KOPT-K1 (cell line): ENCODE measurements at regions not wholly inside any gene's neighbourhood (a gene's known extent, or its start where the extent isn't known, plus 50 kb on each side); places are given as distances from the start of the nearest gene placed in this dataset.

Source experiments
- H3K27ac ChIP-seq: fragments of 200-600 bp; sonication (generic); 2 replicates; pipeline ENCODE4 v1.5.1; 2016; ENCODE audit warnings: antibody characterized with exemption, mild to moderate bottlenecking, low read depth, low read length; ENCODE audit not compliant: poor library complexity, severe bottlenecking
- H3K36me3 ChIP-seq: fragments of 200-600 bp; sonication (generic); 2 replicates; pipeline ENCODE4 v1.5.1; 2017; ENCODE audit warnings: antibody characterized with exemption, mild to moderate bottlenecking, low read length, moderate library complexity; ENCODE audit not compliant: insufficient read depth
- H3K9me3 ChIP-seq: fragments of 200-600 bp; sonication (generic); 2 replicates; pipeline ENCODE4 v1.5.1; 2017; ENCODE audit warnings: antibody characterized with exemption, low read length, mild to moderate bottlenecking; ENCODE audit not compliant: insufficient read depth, poor library complexity, severe bottlenecking

GRCh38 chr6:95119927-95120326 is 457.4 kb upstream of the MANEA start:
- H3K36me3 ChIP-seq, result no peaks in the 10 kb centered on the region
- no peaks in the 10 kb centered on the region for H3K9me3 ChIP-seq
- no peak overlapping the region for H3K27ac ChIP-seq

GRCh38 chr6:95120984-95121383 is 456.4 kb upstream of the MANEA start:
- H3K27ac ChIP-seq, result no peak overlapping the region
- H3K36me3 ChIP-seq, result no peaks in the 10 kb centered on the region
- no peaks in the 10 kb centered on the region for H3K9me3 ChIP-seq

GRCh38 chr6:95127261-95127660 is 450.1 kb upstream of the MANEA start:
- no peak overlapping the region for H3K27ac ChIP-seq
- no peaks in the 10 kb centered on the region for H3K36me3 ChIP-seq
- no peaks in the 10 kb centered on the region for H3K9me3 ChIP-seq

GRCh38 chr6:95128439-95128838 is 448.9 kb upstream of the MANEA start:
- Histone ChIP-seq H3K9me3 (no peaks in the 10 kb centered on the region), H3K36me3 (no peaks in the 10 kb centered on the region)

DNA sequence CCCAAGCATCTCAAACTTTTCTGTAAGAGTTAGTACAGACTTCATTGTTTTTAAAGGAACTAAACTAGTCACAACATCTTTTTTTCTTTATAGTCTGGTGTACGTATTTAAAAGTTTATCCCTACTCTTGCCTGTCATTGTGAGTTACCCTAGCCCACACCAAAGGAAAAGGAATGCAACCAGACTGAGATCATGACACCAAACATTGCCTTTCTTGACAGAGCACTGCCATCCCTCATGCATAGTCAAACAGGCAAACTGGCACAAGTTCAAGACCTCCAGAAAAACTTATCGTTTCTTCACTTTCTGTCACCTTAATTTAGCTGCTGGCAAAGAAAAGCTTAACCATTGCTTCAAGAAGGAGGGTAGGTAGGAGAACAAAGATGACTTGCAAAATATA is 448.4 kb upstream of the MANEA start:
- H3K36me3 ChIP-seq, result no peaks in the 10 kb centered on the region
- H3K9me3 ChIP-seq, result no peaks in the 10 kb centered on the region
- H3K27ac ChIP-seq, result no peak overlapping the region

More at GRCh38 chr6:95128439-95128838, 448.9 kb upstream of the MANEA start:
- no peak overlapping the region for H3K27ac ChIP-seq

DNA sequence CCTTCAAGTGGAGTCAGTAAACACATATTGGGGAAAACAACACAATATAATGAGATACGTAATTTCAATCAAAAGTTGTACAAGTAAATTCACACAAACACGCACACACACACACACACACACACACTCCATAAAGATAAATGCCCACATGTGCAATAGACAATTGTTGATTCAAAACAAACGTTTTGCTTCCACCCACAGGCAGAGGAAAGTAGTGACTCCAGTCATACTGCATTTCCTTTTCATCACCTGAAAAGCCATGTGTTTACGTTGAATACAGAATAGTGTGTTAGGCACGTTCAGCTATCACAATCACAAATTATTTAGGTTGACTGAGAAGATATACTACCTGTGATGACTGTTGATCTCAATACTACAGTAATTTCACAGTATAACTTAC is 443.8 kb upstream of the MANEA start:
- Histone ChIP-seq H3K27ac (no peak overlapping the region), H3K36me3 (no peaks in the 10 kb centered on the region), H3K9me3 (no peaks in the 10 kb centered on the region)

- Histone ChIP-seq H3K9me3 (no peaks in the 10 kb centered on the region), H3K27ac (no peak overlapping the region), H3K36me3 (no peaks in the 10 kb centered on the region)
Observed at GRCh38 chr6:95135182-95135581, 442.2 kb upstream of the MANEA start.

DNA sequence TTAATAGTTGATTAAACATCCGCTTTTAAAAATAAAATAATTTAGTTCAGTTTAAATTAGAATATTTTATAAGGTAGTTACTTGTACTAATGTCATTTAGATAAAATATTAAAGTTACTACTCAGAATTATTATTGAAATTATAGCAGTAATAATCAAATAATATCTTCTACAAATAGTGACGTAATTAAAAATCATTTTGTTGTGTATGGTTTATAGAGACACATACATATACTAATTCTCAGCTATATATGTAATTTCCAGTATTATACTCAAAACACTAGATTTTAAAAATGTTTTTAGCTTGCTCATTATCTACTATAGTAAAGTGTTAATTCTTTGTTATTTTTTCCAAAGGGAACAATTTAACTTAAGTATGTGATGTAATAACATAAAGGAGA is 435.2 kb upstream of the MANEA start:
- Histone ChIP-seq H3K9me3 (no peaks in the 10 kb centered on the region), H3K27ac (no peak overlapping the region), H3K36me3 (no peaks in the 10 kb centered on the region)

- no peaks in the 10 kb centered on the region for H3K36me3 ChIP-seq
- no peak overlapping the region for H3K27ac ChIP-seq
- H3K9me3 ChIP-seq, result no peaks in the 10 kb centered on the region
Observed at GRCh38 chr6:95142661-95143335, 434.5 kb upstream of the MANEA start.

DNA sequence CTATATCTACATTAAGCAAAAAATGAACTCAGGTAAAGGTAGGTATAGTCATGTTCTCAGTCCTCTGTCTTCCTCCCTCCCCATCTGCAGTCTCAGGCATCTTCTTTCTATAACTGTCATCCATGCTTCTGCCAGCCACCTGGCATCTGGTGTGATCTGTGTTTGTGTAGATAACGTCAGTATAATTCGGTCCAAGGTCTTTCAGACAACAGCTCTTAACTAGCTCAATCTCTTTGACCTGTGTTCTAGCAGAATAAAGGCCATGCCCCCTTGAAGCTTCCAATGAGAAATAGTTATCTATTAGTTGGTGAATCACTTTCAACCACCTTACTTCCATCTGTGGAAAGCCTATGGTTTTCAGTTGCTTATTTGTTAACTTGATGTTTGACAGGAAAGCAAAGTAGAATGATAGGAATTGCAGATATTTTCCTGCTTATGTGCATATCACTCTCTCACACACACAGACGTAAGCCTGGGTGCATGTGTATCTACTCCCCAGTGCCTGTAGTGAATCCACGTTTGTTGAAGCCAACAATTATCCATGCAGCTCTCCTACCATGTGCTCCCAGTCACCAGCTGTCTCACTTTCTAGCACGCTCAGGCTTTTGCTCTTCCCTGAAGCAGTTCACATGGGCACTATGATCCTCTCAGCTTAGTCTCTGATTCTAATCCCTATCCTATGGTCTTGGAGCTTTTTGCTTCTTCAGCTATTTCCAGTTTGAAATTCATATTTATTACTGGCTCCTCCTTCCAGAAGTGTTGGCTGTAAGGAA is 433.7 kb upstream of the MANEA start:
- Histone ChIP-seq H3K9me3 (no peaks in the 10 kb centered on the region), H3K27ac (no peak overlapping the region), H3K36me3 (no peaks in the 10 kb centered on the region)

GRCh38 chr6:95145457-95145856 is 431.9 kb upstream of the MANEA start:
- Histone ChIP-seq H3K9me3 (no peaks in the 10 kb centered on the region), H3K27ac (no peak overlapping the region), H3K36me3 (no peaks in the 10 kb centered on the region)

DNA sequence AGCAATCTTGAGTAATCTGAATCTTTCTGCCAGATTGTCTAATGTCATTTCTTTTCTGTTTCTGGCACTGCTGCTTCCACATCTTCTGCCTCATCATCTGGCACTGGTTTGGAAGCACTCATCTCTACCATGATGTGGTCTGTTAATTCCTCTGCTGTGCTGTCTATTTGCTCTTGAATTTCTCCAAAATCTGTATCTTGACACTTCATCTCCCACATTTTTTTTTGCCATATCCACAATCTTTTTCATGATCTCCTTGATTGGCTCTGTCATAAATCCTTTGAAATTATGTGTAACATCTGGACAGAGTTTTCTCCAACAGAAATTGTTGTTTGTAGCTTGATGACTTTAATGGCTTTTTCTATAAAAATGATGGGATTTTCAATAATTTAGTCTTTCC is 417.8 kb upstream of the MANEA start:
- Histone ChIP-seq H3K9me3 (no peaks in the 10 kb centered on the region), H3K27ac (no peak overlapping the region), H3K36me3 (no peaks in the 10 kb centered on the region)

- H3K27ac ChIP-seq, result no peak overlapping the region
- H3K9me3 ChIP-seq, result no peaks in the 10 kb centered on the region
- no peaks in the 10 kb centered on the region for H3K36me3 ChIP-seq
Observed at GRCh38 chr6:95169775-95170174, 407.6 kb upstream of the MANEA start.

GRCh38 chr6:95175927-95176675 is 401.2 kb upstream of the MANEA start:
- Histone ChIP-seq H3K36me3 (no peaks in the 10 kb centered on the region), H3K27ac (no peak overlapping the region), H3K9me3 (no peaks in the 10 kb centered on the region)

DNA sequence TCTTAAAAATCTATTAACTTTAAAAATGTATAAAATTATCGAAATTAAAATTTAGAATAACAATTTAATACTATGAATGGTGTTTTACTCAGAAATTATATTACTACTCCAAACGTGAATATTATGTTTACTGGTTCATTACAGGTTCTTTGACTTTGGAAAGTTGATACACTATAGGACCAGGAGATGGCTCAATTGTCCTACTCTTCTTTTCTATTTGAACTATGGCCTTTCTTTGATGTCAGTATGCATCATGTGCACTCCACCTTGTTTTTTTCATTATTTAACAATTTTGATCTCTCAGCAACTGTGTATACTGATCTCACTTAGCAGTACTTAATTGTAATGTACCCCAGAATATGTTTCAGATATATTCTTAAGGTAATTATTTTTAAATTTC is 391.5 kb upstream of the MANEA start:
- H3K27ac ChIP-seq, result no peak overlapping the region
- no peaks in the 10 kb centered on the region for H3K36me3 ChIP-seq
- H3K9me3 ChIP-seq, result no peaks in the 10 kb centered on the region
